ENCODE measurements at regions not wholly inside any gene's neighbourhood (a gene's known extent, or its start where the extent isn't known, plus 50 kb on each side); places are given as distances from the start of the nearest gene placed in this dataset.

DNA sequence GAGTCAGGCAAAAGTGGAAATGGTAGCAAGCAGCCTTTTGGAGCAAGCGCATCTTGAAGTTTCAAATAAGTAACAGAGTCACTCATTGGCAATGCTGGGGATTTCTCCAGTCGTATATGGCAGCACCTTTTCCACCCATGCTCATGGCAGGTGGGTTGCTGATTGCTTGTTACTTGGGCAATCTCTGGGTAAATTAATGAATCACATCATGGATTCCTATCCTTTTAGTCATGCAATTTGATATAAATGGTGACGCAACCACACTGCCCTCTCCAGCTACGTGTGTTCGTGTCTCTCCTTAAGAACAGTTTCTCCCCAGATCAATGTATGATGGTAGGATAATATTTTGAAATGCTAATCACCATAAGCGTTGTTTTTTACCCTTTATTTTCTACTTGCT is 339.9 kb upstream of the KCNH8 start:
- TF ChIP-seq, protein P1, sequence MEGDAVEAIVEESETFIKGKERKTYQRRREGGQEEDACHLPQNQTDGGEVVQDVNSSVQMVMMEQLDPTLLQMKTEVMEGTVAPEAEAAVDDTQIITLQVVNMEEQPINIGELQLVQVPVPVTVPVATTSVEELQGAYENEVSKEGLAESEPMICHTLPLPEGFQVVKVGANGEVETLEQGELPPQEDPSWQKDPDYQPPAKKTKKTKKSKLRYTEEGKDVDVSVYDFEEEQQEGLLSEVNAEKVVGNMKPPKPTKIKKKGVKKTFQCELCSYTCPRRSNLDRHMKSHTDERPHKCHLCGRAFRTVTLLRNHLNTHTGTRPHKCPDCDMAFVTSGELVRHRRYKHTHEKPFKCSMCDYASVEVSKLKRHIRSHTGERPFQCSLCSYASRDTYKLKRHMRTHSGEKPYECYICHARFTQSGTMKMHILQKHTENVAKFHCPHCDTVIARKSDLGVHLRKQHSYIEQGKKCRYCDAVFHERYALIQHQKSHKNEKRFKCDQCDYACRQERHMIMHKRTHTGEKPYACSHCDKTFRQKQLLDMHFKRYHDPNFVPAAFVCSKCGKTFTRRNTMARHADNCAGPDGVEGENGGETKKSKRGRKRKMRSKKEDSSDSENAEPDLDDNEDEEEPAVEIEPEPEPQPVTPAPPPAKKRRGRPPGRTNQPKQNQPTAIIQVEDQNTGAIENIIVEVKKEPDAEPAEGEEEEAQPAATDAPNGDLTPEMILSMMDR (IDR thresholded peaks at IDR 0.05; ENCODE audit: borderline replicate concordance, insufficient read depth, low read depth, low read length) = no peak

DNA sequence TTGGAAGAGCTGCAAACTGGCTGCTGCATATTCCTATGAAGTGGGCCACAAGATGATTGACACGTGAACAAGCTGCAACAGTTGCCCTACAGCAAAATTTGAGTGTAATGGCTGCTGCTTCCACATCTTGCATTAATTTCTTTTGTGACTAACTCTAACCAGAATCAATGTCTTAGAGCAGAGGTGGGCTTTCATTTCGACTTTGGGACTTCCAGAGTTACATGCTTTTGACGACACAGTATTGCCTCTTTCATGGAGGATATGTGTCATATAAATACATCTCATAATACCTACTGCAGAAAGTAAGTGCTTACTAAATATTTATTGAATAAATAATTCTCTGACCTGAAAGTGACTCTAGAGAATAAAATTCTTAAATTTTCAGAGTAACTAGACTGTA is 340.7 kb upstream of the KCNH8 start:
- TF ChIP-seq, protein P1 (IDR thresholded peaks at IDR 0.05; ENCODE audit: borderline replicate concordance, insufficient read depth, low read depth, low read length) = no peak
- H3K4me3 ChIP-seq (ENCODE audit: low read depth, low read length) = no peak overlapping the region

More for the DNA sequence above, 339.9 kb upstream of the KCNH8 start:
- H3K4me3 ChIP-seq (ENCODE audit: low read depth, low read length) = no peak overlapping the region

DNA sequence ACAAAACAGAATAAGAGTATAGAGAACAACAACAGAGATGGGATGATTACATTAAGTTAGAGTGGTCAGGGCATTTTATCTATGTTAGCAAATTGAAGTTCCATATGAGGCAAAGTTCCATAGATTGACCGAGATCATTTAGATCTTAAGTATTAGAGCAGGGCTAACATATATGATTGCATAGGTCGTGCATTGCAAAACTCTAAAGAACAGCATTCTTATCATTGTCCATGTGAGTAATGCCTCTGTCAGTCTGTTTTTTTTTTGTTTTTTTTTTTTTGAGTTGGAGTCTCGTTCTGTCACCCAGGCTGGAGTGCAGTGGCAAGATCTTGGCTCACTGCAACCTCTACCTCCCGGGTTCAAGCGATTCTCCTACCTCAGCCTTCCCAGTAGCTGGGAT is 341.7 kb upstream of the KCNH8 start:
- no peak overlapping the region for H3K4me3 ChIP-seq (ENCODE audit: low read depth, low read length)
- TF ChIP-seq, protein P1 (IDR thresholded peaks at IDR 0.05; ENCODE audit: borderline replicate concordance, insufficient read depth, low read depth, low read length) = no peak

DNA sequence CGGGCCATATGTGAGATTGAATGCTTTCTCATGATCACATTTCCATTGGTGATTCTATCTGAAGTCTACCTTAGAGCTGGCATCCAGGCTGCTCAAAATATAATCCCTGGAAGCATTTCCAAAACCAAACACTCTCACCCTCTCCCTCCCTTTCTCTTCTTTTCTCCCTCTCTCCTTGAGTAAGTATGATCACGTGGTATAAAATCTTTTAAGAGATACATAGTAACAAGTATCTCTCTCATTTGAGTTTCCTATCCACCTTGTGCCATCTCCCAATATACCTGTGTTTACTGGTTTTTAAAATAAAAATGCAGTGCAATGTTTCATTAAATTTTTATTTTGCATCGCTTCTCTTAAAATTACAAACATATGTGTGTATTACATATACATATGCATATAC is 350.9 kb upstream of the KCNH8 start:
- no peak overlapping the region for H3K4me3 ChIP-seq (ENCODE audit: low read depth, low read length)
- TF ChIP-seq, protein P1 (IDR thresholded peaks at IDR 0.05; ENCODE audit: borderline replicate concordance, insufficient read depth, low read depth, low read length) = no peak

DNA sequence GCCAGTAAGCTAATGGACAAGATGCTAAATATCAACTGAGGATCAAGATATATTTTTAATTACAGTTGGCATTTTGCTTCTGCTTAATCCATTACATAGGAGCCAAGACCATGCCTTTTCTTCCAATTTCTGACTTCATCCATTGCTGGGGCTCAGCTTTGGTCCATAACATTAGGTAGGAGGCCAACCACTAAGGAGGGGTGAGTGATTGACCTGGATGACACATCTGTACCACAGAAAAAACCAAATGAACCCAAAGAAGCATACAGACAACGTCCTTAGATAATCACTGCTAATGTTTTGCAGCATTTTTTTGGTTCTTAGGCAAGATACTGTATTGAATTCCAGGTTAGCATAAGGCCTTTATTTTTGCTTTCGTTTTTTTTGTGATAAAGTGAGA is 353.2 kb upstream of the KCNH8 start:
- TF ChIP-seq, protein P1 (IDR thresholded peaks at IDR 0.05; ENCODE audit: borderline replicate concordance, insufficient read depth, low read depth, low read length) = no peak
- no peak overlapping the region for H3K4me3 ChIP-seq (ENCODE audit: low read depth, low read length)

DNA sequence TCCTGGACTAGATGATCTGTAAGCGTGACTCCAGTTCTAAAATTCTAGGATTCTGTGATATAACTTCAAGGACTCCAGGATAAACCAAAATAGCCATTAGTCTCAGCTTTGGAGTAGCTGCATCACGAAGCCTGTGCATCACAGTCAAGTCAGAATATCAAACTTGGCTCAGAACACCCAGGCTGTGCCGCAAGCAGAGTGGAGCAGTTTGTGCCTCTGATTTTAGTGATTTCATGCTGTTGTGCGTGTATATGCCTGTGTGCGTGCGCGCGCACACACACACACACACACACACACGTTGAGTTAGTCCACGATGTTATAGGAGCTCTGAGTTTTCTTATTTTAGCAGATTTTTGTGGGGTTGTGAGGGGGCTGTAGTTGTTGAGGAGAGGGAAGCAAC is 356.6 kb upstream of the KCNH8 start:
- no peak overlapping the region for H3K4me3 ChIP-seq (ENCODE audit: low read depth, low read length)
- TF ChIP-seq, protein P1 (IDR thresholded peaks at IDR 0.05; ENCODE audit: borderline replicate concordance, insufficient read depth, low read depth, low read length) = no peak

DNA sequence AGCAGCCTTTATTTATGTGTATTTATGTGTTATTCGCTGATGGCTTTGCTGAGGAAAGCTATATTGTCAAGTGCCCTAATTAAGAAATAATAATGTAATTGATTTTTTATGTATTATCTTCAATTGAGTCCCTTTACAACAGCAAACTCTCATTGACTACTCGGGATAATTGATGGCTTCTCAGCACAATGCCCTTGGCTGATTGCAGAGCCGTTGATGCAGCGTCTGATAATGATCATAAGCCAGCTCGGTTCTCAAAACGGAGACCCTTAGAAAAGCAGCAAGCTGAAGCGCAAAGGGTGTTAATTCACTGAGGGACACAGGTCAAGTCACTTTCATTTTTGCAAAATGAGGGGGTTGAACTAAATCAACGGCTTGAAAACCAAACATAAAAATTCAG is 357.1 kb upstream of the KCNH8 start:
- TF ChIP-seq, protein P1 (IDR thresholded peaks at IDR 0.05; ENCODE audit: borderline replicate concordance, insufficient read depth, low read depth, low read length) = no peak
- H3K4me3 ChIP-seq (ENCODE audit: low read depth, low read length) = no peak overlapping the region
